ENCODE measurements at regions not wholly inside any gene's neighbourhood (a gene's known extent, or its start where the extent isn't known, plus 50 kb on each side); places are given as distances from the start of the nearest gene placed in this dataset.

DNA sequence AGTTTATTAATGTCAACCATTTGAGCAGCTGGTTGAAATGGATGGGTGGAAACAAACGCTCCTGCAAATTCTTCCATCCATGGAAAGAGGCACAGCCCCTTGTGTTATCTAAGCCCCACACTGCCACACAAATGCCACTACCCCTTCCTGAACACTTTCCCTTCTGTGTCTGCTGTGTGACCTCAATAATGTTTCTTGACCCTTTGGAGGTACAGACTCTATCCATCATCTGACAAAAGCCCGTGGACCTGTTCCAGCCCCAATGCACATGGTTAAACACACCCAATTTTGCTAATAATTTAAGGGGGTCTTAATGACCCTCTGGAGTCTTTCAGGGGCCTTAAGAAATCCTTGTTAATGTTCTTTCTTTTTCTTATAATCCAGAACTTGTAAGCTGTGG lies 482.2 kb upstream of the CFAP20DC start:
- TF ChIP-seq POLR2AphosphoS5 (IDR thresholded peaks at IDR 0.05; ENCODE audit: borderline replicate concordance, low read depth, low read length) (no peak), EZH2 (IDR thresholded peaks at IDR 0.05) (no peak), FOXP2 (optimal IDR thresholded peaks at IDR 0.05; ENCODE audit: control extremely low read depth, extremely low read length, insufficient read depth) (no peak)
